ENCODE measurements at regions not wholly inside any gene's neighbourhood (a gene's known extent, or its start where the extent isn't known, plus 50 kb on each side); places are given as distances from the start of the nearest gene placed in this dataset.
A peak's percentile ranks its signal among the peaks of the same experiment; 100 is the strongest.
"Not testable (repeated sequence)": the region's sequence is repeated elsewhere in the genome, so short reads cannot be mapped to it uniquely, and the experiment has no call there.

GRCh38 chr18:73119574-73119973 is 251.8 kb upstream of the NETO1 start:
- no peak for DNase-seq (ENCODE audit: low read depth, low spot score)

GRCh38 chr18:73118121-73118816 is 250.5 kb upstream of the NETO1 start:
- no peak for DNase-seq (ENCODE audit: low read depth, low spot score)

- no peak for DNase-seq (ENCODE audit: low read depth, low spot score)
Measured at GRCh38 chr18:73110307-73110706, 242.5 kb upstream of the NETO1 start.

- peak; percentile 24 for DNase-seq (ENCODE audit: low read depth, low spot score)
Measured at GRCh38 chr18:73101977-73102376, 234.2 kb upstream of the NETO1 start.

DNA sequence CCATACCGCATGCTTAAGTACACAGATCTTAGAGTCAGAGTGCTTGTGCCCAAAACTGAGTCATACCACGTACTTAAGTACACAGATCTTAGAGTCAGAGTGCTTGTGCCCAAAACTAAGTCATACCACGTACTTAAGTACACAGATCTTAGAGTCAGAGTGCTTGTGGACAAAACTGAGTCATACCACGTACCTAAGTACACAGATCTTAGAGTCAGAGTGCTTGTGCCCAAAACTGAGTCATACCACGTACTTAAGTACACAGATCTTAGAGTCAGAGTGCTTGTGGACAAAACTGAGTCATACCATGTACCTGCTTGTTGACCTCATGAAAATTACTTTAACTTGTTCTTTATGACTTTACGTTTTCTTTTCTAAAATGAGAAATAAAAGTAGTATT is 233.7 kb upstream of the NETO1 start:
- DNase-seq (ENCODE audit: low read depth, low spot score), result not testable (repeated sequence)

GRCh38 chr18:73099759-73100158 is 232.0 kb upstream of the NETO1 start:
- no peak for DNase-seq (ENCODE audit: low read depth, low spot score)

- DNase-seq (ENCODE audit: low read depth, low spot score), result no peak
Measured at GRCh38 chr18:73093687-73094250, 226.0 kb upstream of the NETO1 start.

GRCh38 chr18:73088445-73088844 is 220.7 kb upstream of the NETO1 start:
- no peak for DNase-seq (ENCODE audit: low read depth, low spot score)

- no peak for DNase-seq (ENCODE audit: low read depth, low spot score)
Measured at GRCh38 chr18:73087282-73087977, 219.6 kb upstream of the NETO1 start.

DNA sequence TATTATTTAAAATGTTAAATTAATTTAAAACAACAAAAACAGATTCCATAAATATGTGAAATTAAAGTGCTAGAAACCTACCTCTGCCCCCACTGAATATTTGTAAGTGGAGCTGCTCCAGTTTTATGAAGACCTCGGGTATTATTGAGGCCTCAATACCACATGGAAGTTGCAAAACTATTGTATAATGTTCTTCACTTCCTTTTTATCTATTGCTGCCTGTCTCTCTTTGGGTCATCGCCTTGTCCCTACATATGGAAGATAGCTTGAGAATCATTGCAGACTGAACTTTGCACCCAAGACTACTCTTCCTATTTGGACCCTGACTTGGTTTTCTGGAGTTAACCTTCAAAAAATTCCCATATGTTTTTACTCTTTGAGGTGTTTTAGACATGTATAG is 212.1 kb upstream of the NETO1 start:
- DNase-seq (ENCODE audit: low read depth, low spot score), result no peak

- DNase-seq (ENCODE audit: low read depth, low spot score), result peak; percentile 10
Measured at GRCh38 chr18:73060666-73061288, 193.0 kb upstream of the NETO1 start.

- no peak for DNase-seq (ENCODE audit: low read depth, low spot score)
Measured at GRCh38 chr18:73059280-73059679, 191.5 kb upstream of the NETO1 start.

DNA sequence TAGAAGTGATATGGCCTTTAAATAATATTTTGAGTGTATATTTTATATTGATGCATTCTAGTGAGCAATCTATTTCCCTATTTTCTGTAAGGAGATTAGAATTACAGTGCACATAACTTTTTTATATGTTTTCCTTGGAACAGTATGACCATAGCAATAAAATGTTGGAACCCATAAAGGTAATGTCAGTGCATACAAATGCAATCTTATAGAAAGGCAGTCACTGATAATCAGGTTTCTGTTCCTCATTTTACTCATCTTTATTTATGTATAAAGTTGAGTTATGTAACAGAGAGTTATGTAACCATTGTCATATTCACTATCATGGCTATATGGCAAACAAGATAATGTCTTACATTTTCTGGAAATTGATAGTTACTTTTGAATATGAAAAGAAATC is 179.9 kb upstream of the NETO1 start:
- no peak for DNase-seq (ENCODE audit: low read depth, low spot score)

- DNase-seq (ENCODE audit: low read depth, low spot score), result no peak
Measured at GRCh38 chr18:73045037-73045436, 177.2 kb upstream of the NETO1 start.

DNA sequence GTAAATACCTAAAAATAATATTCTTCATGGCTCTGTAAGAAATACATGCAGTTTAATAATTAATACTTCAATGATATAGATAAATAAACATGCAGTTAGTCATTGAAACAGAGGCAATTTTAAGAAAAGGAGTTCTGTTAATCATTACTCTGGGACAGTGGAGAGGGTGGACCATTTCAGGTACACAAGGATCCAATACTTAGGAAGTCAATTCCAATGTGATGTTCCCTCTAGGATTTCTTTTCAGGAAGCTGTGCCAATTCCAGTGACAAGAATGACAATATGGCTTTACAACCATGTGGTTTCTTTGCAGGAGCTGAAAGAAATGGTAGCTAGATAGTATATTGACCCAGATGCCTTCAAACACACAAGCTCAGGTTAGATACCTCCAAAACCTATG is 175.8 kb upstream of the NETO1 start:
- no peak for DNase-seq (ENCODE audit: low read depth, low spot score)

GRCh38 chr18:73043211-73043610 is 175.4 kb upstream of the NETO1 start:
- DNase-seq (ENCODE audit: low read depth, low spot score), result no peak

DNA sequence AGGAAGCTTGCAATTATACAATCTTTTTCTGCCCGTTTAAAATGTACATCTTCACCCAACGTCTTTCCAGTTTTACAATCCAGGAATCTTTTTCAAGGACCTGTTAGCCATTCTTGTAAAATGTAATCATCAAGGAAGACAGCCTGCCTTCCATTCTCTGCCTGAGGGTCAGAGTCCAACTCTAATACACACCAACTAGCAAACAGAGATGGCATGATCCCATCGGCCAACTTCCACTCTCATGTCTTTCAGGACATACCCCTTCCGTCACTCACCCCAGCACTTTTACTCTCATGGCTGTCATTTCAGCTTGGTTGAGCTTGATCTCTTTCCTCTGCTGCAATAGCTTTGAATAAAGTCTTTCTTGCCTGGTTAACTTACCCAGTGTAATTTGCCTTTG is 172.5 kb upstream of the NETO1 start:
- DNase-seq (ENCODE audit: low read depth, low spot score), result no peak

GRCh38 chr18:73038336-73038735 is 170.5 kb upstream of the NETO1 start:
- no peak for DNase-seq (ENCODE audit: low read depth, low spot score)

- no peak for DNase-seq (ENCODE audit: low read depth, low spot score)
Measured at GRCh38 chr18:73023975-73024374, 156.2 kb upstream of the NETO1 start.

GRCh38 chr18:73009691-73010090 is 141.9 kb upstream of the NETO1 start:
- no peak for DNase-seq (ENCODE audit: low read depth, low spot score)

GRCh38 chr18:73007915-73008308 is 140.1 kb upstream of the NETO1 start:
- no peak for DNase-seq (ENCODE audit: low read depth, low spot score)

- DNase-seq (ENCODE audit: low read depth, low spot score), result no peak
Measured at GRCh38 chr18:73007195-73007914, 139.6 kb upstream of the NETO1 start.

Data from brain pericyte (primary cell).